NCI-H345 treated with DMSO at 0.1 percent for 48 hours (cell line): ENCODE measurements at regions not wholly inside any gene's neighbourhood (a gene's known extent, or its start where the extent isn't known, plus 50 kb on each side); places are given as distances from the start of the nearest gene placed in this dataset.
"Not testable (repeated sequence)": the region's sequence is repeated elsewhere in the genome, so short reads cannot be mapped to it uniquely, and the experiment has no call there.

Experiments
- DNase-seq: peaks from one replicate; lab custom pipeline; 2025; ENCODE audit not compliant: unreplicated experiment; lab: John Stamatoyannopoulos, UW

DNA sequence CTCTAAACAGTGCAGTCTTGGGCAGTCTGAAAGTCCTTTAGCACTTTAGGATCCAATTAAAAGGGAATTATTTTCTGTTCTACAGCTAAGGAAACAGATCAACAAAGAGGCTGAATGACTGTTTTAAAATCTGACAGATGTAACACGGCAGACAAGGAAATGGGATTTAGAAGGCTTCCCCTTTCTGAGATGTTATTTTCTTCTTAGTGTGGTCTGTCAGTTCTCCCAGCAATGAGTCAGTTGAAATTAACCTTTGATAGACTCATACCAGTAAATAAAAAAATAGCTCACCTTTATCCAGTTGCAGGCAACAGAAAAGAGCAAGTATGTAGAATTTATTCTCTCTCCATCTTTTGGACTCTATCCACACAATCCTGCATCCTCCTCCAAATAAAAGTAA, 98.1 kb downstream of the NEDD1 start:
- no peak for DNase-seq

DNA sequence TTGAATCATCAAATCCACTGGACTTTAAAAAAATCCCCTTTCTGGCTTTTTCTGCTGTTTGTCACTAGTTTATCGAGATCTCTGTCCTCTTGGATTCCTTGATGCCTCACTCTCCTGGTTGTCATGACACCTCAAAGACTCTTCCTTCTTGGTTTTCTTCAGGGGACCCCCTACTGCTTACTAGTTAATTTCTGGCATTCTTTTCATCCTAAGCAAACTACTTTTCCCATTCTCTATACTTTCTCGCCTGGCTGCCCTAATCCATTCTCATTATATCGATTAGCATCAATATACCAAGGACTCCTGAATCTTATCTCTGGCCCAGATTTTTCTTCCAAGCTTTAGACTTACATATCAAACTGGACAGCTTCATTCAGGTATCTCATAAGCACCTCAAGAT, 98.6 kb downstream of the NEDD1 start:
- DNase-seq: no peak

DNA sequence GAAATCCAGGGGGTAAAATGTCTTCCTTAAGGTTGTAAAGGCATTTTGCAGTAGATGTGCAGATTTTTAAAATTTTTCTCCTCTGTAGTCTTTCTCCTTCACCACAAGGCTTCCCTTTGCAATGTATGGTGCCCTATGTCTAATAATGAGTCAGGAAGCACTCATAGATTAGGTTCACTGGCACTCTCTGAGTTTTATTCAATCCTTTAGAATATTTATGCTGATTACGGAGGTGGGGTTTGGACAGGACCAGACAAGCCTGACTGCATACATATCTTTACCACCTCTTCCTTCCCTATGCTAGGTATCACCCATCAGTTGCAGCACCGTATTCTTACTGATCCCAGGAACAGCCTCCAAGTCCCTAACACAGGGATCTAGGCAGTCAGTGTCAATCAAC, 99.5 kb downstream of the NEDD1 start:
- no peak for DNase-seq

DNA sequence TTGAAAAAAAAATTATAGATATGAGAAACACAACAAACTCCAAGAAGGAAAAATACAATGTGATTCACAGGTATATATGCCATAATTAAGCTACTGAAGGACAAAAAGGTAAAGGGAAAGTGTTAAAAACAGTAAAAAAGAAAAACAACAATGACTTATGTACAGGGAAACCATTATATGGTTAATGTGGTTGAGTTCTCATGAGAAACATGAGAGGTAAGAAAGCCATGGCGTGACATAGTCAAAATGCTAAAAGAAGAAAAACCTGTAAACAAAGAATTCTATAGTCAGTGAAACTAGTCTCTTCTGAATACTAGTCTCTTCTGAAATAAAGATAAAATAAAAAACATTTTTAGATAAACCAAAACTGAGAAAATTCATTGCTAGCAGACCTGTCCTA, 109.1 kb downstream of the NEDD1 start:
- DNase-seq: no peak

DNA sequence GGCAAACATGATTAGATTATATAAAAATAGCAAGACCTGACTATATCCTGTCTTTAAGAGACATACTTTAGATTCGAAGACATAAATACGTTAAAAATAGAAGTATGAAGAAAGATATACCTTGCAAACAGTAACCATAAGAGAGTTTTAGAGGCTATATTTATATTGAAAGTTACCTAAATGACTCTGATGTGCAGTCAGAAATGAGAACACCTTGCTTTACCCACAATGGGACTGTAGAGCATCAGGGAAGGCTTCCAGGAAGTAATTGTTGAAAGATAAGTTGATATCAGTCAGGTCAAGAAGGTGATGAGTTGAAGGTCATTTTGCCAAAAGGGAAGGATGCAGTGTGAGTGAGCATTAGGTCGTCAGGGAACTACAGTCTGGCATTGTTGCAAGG, 110.2 kb downstream of the NEDD1 start:
- no peak for DNase-seq

DNA sequence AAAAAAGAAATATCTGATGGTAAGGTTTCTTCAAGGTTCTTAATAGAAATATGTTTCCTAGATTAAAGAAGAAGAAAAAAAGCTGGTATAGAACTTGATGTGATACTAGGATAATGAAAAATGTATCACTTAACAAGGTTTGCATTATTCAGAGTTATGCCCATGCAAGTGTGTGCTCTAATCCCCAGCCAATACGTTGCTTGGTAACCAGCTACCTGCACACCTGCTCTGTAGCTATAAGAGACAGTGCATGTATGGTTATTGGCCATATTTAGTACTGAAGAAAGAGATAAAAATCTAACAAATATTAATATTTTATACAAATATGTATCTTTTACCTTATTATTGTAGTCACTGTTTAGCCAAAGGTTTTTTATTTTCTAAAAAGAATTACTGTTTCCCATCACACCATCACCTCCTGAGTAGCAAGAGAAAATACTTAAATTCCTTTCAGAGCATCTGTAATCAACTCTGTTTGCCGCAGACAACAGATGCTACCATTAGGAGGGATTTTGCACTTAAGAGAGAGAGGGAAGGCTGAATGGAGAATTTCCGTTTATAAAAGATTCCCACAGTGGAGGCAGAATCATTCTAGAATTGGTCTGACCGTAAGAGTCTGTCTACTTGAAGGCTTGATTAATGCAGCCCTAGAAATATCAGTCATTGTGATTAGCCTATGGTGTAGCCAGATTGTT, 115.6 kb downstream of the NEDD1 start:
- no peak for DNase-seq

DNA sequence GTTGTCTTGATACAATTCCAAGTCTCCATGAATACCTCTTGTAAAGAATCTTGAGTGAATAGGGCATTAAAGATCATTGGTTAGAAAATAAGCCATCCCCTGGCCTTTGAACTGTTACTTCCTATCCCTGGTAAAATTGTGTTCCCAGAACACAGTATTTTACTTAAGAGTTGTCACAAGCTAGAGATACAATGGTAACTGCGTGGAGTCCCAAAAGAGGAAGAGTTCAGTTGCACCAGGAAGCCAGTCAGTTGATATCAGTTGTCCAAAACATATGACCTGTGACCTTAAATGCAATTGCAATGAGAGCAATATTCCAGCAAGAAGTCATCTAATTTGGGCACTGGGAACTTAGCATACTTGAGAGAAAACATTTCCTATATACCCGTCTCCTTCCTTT, 117.3 kb downstream of the NEDD1 start:
- DNase-seq: no peak

DNA sequence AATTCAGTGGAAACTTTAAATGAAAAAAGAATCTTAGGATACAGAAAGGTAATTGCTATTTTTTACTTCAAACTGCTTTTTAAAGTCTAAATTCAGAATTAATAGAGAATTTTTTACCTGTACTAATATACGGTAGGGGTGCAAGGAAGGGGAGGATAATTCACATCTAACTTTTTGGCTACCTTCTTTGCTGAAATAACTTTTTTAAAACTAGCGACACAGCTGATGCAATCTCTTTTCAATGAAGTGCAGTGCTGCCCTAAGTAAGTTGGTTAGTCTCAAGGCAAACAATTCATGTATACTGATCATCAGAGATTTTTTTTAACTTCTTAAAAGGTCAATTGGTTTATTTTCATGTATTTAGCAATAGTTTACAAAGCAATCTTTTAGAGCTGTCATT, 119.8 kb downstream of the NEDD1 start:
- DNase-seq: no peak

DNA sequence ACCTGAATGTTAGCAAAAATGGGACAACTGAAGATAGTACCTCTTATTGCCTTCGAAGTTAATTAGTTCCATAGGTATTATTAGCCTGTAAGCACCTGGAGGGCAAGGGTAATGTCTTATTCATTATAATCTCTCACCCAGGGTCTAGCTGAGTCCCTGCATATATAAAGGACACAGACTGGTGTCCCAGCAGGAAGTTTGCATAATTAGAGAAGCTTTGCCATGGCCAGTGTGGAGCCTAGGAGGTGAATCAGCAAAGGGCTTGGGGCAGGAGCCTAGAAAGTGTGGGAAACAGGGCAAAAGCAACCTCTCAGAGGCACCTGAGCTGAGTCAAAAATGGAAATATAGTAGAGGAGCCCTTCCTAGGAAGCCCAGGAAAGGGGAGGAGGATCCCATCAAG, 120.4 kb downstream of the NEDD1 start:
- DNase-seq: no peak

DNA sequence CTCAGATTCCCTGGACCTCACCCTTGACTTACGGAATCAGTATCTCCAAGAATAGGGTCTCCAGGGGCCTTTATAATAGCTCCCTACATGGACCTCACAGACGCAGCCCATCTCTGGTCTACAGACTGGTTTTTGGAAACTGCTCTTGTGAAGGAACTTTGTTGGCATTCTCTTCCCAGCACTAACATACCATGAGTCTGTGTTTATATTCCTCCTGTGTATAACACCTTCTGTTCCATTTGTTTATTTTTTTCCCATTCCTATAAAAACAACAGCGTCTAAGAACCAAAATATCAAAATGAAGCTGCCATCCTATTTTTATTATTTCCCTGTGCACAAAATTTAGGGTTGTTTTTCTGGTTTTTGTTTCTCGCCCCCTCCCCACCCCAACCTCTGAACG, 131.1 kb downstream of the NEDD1 start:
- no peak for DNase-seq

DNA sequence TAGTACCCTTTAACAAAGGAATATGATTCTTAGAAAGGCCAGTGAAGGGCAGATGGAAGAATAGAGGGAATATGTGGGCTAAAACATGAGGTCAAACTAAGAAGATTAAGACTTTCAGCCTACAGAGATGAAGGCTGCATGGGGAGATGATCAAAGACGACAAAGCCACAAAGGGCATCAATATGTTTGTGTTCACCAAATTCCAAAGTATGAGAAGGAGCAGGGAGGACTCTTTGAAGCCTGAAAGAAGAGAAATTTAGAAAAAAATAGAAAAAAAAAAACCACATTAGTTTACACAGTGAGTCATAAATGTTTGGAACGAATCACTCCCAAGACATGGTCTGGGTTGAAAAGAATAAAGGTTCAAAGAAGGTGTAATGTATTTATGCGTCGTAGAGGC, 131.8 kb downstream of the NEDD1 start:
- no peak for DNase-seq

DNA sequence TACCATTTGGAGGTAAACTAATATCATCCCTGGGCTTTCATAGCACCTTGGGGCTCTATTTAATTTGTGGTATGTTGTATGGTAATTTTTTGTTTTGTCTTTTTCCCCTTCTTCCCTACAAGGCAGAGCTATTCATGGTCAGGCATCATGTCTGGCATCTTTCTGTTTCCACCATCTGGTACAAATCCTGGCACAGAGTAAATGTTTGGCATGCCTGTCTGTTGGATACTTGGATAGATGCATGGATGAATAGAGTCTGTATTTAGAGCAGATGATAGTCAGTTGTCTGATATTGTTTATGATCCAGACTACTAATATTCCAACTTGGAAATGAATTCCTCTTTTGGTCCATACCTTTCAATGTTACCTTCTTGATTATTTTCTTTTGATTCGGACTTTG, 139.8 kb downstream of the NEDD1 start:
- DNase-seq: no peak

DNA sequence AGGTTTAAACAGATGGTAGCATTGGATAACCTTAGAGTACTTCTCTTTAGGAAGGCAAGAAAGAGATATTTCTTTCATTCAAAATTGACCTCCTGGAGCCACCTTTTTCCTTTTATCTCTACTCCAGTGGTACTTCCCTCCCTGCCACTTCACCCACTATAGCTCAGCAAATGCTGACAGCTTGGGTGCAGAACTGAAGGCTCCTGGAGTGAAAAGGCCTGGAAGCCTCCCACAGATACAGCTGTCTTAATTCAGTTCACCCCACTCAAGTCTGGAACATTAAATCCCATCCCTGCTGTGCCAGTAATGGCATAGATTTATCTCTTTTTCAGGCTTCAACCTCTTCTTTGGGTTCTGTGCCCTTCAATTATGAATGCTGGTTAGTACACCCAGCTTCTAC, 140.3 kb downstream of the NEDD1 start:
- no peak for DNase-seq

DNA sequence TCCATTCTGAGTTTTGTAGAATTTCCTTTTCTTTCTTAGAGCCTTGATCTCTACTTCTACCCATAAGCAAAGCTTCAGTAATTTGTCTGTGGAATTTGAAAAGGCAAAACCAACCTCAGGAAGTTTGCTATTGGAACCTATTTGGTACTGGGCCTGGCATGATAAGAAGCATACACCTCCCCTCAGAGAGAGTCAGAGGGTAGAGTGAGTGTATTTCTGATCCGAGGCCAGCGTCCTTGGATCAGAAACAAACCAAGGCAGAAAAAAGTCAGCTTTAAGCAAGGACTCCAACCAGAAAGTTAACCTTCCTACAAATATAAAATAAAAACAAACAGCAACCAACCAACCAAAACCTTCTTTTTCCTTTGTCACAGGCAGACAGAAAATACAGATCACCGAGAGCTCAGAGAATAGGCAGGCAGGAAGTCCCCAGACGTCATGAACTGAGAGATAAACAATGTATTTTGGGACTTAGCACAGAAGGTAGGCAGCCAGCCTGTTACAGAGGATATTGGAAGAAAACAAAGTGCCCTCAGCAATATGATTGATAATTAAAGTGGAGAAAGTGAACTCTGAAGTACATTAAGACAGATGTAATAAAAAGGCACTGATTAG, 141.5 kb downstream of the NEDD1 start:
- DNase-seq: no peak

DNA sequence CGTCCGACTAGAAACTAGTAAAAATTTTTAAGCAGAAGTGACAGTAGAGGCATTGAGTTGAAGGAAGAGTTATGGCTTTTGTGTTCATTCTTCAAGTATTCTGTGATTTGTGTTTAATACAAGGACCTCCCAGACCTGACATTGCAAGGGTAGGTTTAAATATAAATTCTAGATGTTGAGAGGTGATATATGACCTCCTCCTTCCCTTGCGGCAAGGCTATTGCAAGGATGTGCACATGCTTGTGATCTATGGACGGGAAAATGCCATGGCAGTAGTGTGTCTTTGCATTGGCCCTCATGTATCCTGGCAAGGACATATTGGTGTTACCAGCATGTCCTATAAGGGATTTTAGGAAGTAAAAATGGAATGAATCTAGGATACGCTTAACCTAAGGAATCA, 143.5 kb downstream of the NEDD1 start:
- no peak for DNase-seq

DNA sequence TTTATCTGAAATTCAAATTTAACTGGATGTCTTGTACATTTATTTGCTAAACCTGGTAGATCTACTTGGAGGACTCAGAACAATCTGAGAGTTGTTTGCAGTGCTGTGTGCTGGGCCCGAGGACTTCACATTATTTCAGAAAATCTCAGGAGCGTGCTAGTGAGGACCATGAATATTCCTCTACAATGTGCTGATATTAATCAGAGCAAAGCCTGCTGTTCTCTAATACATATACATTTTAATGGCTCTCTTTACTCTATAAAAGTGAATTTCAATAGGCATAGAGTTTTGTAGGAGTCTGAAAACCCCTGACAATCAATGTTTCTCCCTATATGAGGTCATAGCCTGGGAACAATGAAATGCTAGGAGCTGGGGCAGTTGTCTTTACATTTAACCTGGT, 144.3 kb downstream of the NEDD1 start:
- no peak for DNase-seq

DNA sequence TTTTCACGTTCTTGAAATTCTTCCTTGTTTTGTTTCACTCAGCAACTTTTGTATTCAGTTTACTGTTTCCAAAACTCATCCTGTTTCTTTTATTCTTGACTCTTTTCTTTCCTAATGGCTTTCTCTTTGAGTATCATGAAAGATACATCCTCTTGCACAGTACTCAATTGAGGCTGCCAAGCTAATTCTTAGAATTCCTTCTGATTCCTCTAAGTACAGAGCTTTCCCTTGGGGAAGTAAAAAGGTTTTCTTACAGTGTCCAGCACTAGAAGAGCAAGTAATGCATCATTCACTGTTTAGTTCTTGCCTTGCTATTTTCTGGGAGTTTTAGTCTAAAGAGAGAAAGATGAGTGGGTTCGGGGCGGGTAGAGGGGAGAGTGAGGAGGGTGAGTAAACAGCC, 154.1 kb downstream of the NEDD1 start:
- DNase-seq: no peak

DNA sequence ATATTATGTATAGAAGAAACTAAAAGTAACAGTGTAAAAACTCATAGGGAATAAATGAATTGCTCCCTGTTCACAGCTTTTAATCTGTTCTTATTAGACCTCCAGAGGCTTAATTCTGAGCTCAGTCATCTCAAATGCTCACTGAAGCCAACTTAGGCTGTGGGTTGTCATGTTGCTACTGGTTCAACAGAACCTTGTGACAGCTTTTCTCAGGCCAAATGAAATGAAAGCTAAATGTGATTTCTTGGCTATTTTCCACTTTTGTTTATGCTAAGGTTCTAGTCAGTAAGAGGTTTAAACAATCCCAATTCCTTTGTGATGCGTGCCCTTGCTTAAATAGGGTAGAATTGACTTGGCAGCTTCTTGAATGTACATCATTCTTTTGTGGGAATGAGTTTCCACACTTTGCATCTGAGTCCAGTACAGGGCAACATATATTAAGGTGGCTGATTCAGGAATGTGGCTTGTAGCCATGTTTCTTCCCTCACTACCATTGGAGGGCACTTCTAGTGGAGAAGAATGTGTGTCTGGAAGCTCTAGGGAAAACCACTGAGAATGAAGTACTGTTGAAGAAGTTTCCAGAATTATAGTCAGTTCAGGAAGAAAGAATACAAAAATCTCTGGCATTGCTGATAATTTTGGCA, 156.4 kb downstream of the NEDD1 start:
- no peak for DNase-seq

DNA sequence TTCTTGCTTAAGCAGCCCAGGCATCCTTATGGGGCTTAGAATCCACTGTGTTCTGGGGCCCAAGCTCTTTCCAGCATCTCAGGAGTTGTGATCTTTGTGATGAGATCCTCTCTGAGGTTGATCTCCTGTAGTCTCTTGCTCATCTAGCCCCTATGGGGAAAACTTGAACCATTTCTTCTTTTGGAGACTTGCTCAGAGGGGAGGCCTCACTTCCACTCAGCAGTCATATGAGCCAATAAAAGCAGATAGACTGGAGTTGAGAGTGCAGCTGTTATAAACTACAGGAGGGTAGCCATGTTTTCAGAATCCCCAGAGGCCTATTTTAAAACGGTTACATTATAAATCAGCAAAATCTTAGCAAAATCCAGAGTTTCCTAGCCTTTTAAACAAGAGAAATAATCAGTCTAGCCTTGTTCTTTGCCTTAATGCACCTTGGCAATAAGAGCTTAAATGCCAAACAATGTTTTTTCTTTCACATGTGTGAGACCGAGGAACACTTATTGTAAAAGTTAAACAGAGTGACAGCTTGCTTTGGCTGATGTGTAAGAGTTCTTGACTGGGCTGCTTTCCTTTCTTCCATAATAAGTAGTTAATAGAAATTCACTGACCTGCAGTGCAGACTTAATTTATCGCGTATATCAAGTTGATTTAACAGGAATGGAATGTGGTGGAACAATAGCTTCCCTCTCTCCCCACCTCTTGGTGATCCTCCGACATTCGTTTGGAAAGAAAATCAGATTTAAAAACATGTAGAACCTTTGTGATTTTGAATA, 168.3 kb downstream of the NEDD1 start:
- DNase-seq: no peak

DNA sequence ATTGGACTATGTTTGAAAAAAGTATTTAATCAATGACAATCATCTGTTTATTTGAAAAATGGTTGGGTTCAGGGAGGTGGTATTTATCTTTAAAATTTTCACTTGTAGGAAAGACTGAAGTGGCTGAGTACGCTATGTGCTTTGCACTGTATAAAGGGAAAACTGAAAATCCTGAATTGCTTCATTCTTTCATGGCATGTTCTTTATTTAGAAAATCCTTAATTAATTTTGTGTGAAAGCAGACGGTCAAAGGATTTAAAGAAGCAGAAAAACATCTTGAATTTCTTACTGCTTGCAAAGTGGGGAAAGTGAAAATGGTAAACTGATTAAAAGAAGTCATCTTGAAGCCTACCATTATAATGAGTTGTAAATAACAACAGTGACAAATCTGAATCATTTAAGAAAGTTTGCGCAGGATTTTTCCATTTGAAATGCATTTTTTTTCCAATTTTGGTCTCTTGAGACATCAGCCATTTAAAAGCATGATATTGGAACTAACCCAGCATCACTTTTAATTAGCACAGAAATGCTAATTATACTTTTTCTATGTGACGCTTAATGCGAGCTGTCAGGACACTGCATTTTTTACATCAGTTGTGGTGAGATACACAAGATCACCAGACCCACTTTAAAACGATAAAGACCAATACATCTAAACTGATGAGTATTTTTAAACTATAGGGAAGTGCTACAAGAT, 169.0 kb downstream of the NEDD1 start:
- DNase-seq: no peak

DNA sequence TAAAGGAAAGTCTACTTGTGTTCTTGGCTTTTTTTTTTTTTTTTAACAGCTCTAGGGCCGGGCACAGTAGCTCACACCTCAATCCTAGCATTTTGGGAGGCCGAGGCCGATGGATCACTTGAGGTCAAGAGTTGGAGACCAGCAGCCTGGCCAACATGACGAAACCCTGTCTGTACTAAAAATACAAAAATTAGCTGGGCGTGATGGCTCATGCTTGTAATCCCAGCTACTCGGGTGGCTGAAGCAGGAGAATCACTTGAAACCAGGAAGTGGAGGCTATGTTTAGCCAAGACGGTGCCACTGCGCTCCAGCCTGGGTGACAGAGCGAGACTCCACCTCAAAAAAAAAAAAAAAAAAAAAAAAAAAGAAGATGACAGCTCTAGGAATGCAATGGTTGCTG, 169.9 kb downstream of the NEDD1 start:
- DNase-seq: not testable (repeated sequence)
